Colonic mucosa (tissue), 4 donors: ENCODE measurements at regions not wholly inside any gene's neighbourhood (a gene's known extent, or its start where the extent isn't known, plus 50 kb on each side); places are given as distances from the start of the nearest gene placed in this dataset.
"Not testable (repeated sequence)": the region's sequence is repeated elsewhere in the genome, so short reads cannot be mapped to it uniquely, and the experiment has no call there.

Experiments
- DNase-seq: peaks from one replicate; pipeline ENCODE4 v3.0.0-alpha.2; 2020
- H3K27ac ChIP-seq: fragments of 200-600 bp; one replicate; pipeline ENCODE4 v1.8.0; 2021
- H3K27me3 ChIP-seq: fragments of 200-600 bp; one replicate; pipeline ENCODE4 v1.8.0; 2021
- H3K36me3 ChIP-seq: fragments of 200-600 bp; one replicate; pipeline ENCODE4 v1.8.0; 2021
- H3K4me1 ChIP-seq: fragments of 200-600 bp; one replicate; pipeline ENCODE4 v1.8.0; 2021; ENCODE audit warnings: mild to moderate bottlenecking
- H3K4me3 ChIP-seq: fragments of 200-600 bp; one replicate; pipeline ENCODE4 v1.8.0; 2021
- H3K9ac ChIP-seq, 2 donors: one replicate each; pipeline ENCODE4 v1.7.0; 2013; ENCODE audit warnings: control low read depth in 2 of 2, low read depth in 2 of 2, low read length in 2 of 2
- H3K9me3 ChIP-seq: fragments of 200-600 bp; one replicate; pipeline ENCODE4 v1.8.0; 2021
- intact Hi-C: fragments of 100-400 bp; cut with DNase I; formaldehyde crosslinking; loops from one replicate; pipeline ENCODE4 v1.14.1; 2022
- TF ChIP-seq, protein P1 (sequence below): fragments of 200-600 bp; IDR thresholded peaks from one replicate; pipeline ENCODE4 v1.8.0; 2022; ENCODE audit warnings: antibody characterized with exemption, mild to moderate bottlenecking
- donor health status: healthy.
- donor health status: DM: no; HTN: no; CAD: no.
- donor health status: DM: no; HTN: no; CAD: no.

DNA sequence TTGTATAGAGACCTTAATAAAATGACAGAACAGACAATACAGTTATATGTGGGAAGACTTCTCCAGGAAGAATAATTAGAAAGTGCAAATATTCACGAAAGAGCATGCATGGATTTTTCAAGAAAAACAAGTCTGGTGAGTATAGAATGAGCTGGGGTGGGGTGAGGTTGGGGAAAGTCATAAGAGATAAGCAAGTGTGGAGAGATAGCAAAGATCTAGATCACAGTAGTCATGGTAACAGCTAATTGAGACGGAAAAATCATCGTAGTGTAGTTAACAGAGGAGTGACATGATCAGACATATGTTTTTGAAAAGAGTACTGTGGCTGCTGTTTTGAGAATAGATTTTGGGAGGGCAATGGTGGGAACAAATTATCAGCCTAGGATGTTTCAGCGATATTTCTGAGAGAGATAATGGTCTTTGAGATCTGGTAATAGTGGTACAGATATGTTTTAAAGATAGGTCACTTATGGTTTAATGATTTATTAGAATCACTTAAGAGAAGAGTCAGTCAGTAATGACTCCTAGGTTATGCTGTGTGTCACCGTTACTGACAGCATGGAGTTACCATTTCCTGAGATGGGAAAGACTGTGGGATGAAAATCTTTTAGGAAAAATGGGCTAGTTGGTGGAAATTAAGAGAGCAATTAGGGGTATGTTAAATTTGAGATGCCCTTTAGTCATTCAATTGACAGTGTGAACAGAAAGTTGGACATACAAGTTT, 248.5 kb upstream of the SLC8A1 start:
- no peak for DNase-seq
- Histone ChIP-seq H3K27me3 (no peaks in the 10 kb centered on the region), H3K4me1 (no peaks in the 10 kb centered on the region), H3K36me3 (no peaks in the 10 kb centered on the region), H3K4me3 (no peak overlapping the region), H3K27ac (no peak overlapping the region), H3K9ac (no peak overlapping the region), H3K9me3 (no peaks in the 10 kb centered on the region)
- intact Hi-C loops: no loop called here
- TF ChIP-seq, protein P1, sequence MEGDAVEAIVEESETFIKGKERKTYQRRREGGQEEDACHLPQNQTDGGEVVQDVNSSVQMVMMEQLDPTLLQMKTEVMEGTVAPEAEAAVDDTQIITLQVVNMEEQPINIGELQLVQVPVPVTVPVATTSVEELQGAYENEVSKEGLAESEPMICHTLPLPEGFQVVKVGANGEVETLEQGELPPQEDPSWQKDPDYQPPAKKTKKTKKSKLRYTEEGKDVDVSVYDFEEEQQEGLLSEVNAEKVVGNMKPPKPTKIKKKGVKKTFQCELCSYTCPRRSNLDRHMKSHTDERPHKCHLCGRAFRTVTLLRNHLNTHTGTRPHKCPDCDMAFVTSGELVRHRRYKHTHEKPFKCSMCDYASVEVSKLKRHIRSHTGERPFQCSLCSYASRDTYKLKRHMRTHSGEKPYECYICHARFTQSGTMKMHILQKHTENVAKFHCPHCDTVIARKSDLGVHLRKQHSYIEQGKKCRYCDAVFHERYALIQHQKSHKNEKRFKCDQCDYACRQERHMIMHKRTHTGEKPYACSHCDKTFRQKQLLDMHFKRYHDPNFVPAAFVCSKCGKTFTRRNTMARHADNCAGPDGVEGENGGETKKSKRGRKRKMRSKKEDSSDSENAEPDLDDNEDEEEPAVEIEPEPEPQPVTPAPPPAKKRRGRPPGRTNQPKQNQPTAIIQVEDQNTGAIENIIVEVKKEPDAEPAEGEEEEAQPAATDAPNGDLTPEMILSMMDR: no peak

DNA sequence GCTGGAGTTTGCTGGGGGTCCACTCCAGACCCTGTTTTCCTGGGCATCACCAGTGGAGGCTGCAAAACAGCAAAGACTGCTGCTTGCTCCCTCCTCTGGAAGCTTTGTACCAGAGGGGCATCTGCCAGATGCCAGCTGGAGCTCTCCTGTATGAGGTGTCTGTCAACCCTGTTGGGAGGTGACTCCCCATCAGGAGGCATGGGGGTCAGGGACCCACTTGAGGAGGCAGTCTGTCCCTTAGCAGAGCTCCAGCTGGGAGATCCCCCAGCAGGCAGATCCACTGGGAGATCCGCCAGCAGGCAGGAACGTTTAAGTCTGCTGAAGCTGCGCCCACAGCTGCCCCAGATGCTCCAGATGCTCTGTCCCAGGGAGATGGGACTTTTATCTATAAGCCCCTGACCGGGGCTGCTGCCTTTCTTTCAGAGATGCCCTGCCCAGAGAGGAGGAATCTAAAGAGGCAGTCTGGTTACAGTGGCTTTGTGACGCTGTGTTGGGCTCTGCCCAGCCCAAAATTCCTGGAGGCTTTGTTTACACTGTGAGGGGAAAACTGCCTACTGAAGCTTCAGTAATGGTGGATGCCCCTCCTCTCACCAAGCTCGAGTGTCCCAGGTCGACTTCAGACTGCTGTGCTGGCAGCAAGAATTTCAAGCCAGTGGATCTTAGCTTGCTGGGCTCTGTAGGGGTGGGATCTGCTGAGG, 260.5 kb upstream of the SLC8A1 start:
- H3K4me3 ChIP-seq, intact Hi-C loops, H3K9me3 ChIP-seq, H3K36me3 ChIP-seq, H3K9ac ChIP-seq, DNase-seq, H3K4me1 ChIP-seq, H3K27me3 ChIP-seq, H3K27ac ChIP-seq: not testable (repeated sequence)

DNA sequence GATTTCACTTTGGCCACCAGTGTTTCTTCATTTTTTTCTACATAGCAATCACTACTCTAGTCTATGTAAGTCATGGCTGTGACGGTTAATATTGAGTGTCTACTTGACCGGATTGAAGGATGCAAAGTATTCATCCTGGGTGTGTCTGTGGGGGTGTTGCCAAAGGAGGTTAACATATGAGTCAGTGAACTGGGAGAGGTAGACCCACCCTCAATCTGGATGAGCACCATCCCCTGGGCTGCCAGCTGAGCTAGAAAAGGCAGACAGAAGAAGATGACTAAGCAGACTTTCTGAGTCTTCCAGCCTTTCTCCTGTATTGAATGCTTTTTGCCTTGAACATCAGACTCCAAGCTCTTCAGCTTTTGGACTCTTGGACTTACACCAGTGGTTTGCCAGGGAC, 265.0 kb upstream of the SLC8A1 start:
- H3K27me3 ChIP-seq: no peaks in the 10 kb centered on the region
- no peaks in the 10 kb centered on the region for H3K4me1 ChIP-seq
- TF ChIP-seq, protein P1: no peak
- no peaks in the 10 kb centered on the region for H3K9me3 ChIP-seq
- no peak overlapping the region for H3K4me3 ChIP-seq
- intact Hi-C loops: no loop called here
- no peak overlapping the region for H3K9ac ChIP-seq
- H3K36me3 ChIP-seq: no peaks in the 10 kb centered on the region
- no peak overlapping the region for H3K27ac ChIP-seq
- DNase-seq: no peak

DNA sequence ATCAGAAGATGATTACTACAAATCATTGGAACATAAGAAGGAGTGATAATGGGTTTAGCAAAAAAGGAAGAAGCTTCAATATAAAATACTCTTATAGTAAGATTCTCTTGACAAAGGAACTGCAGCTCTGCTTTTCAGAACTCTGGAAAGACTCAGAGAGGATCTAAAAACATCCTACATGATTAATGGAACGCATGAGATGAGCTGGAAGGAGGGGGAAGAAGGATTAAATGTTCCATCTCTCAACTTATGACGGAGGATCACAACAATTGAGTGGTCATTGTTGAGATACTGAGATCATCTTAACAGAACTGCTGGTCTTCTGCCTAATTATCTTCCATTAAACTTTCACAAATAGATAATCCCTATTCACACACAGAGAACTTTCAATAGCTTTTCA, 267.5 kb upstream of the SLC8A1 start:
- Histone ChIP-seq H3K9me3 (no peaks in the 10 kb centered on the region), H3K4me3 (no peak overlapping the region), H3K9ac (no peak overlapping the region), H3K4me1 (no peaks in the 10 kb centered on the region), H3K27me3 (no peaks in the 10 kb centered on the region), H3K36me3 (no peaks in the 10 kb centered on the region), H3K27ac (no peak overlapping the region)
- no peak for DNase-seq
- intact Hi-C loops: no loop called here
- TF ChIP-seq, protein P1: no peak

DNA sequence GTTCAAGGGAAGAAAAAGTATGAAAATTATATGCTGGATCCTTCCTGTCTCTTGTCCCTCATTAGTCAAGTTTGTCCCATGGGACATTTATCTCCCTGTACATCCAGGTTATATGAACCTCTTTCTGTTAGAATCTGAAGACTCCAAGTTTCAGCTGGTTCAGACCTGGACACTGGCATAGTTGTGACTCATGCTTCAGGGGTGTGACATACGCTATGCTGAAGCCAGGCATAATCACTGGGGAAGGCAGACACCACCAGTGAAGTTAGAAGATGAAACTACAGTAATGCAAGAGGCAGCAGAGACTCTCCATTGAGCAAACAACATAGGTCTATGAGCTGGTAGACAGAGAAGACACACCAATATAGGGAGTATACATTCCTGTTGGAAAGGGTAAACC, 269.7 kb upstream of the SLC8A1 start:
- Histone ChIP-seq H3K4me1 (no peaks in the 10 kb centered on the region), H3K27me3 (no peaks in the 10 kb centered on the region), H3K27ac (no peak overlapping the region), H3K36me3 (no peaks in the 10 kb centered on the region), H3K9ac (no peak overlapping the region), H3K9me3 (no peaks in the 10 kb centered on the region), H3K4me3 (no peak overlapping the region)
- DNase-seq: no peak
- TF ChIP-seq, protein P1: no peak
- intact Hi-C loops: no loop called here

DNA sequence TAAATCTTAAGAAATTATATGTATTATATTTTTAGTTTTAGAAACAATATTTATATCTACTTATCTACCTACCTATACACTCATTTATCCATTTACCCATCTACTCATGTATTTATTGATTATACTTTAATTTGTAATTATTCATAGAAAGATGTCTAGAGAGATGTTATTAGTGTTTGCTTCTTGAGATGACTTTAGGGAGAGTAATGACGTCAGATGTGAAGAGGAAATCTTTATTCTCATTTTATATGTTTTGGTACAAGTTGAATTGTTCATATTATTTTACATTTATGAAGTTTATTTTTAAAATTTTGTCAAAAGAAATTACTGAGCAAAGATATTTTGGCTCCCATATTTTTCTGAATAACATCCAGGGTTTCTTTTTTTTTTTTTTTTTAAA, 271.3 kb upstream of the SLC8A1 start:
- no peak overlapping the region for H3K9ac ChIP-seq
- H3K27me3 ChIP-seq: no peaks in the 10 kb centered on the region
- intact Hi-C loops: no loop called here
- no peak overlapping the region for H3K4me3 ChIP-seq
- H3K9me3 ChIP-seq: no peaks in the 10 kb centered on the region
- H3K36me3 ChIP-seq: no peaks in the 10 kb centered on the region
- DNase-seq: no peak
- H3K27ac ChIP-seq: no peak overlapping the region
- H3K4me1 ChIP-seq: no peaks in the 10 kb centered on the region
- TF ChIP-seq, protein P1: no peak
